ENCODE measurements at regions not wholly inside any gene's neighbourhood (a gene's known extent, or its start where the extent isn't known, plus 50 kb on each side); places are given as distances from the start of the nearest gene placed in this dataset.

GRCh38 chr15:101124731-101125451, 127.0 kb downstream of the CHSY1 start:
- no peak overlapping the region for H3K4me3 ChIP-seq (ENCODE audit: low read depth, low read length)
- peaks cover 14% of the 10 kb centered on the region for H3K9me3 ChIP-seq (ENCODE audit: control insufficient read depth, insufficient read depth, low read depth, low read length)
- H3K27ac ChIP-seq (ENCODE audit: low read depth, low read length), result no peak overlapping the region
- no peaks in the 10 kb centered on the region for H3K36me3 ChIP-seq (ENCODE audit: control insufficient read depth, insufficient read depth, low read length)
- H3K9ac ChIP-seq (ENCODE audit: low read length), result no peak overlapping the region
- H3K27me3 ChIP-seq (ENCODE audit: control insufficient read depth, insufficient read depth, low read length), result no peaks in the 10 kb centered on the region
- H3K4me1 ChIP-seq (ENCODE audit: control insufficient read depth, insufficient read depth, low read length), result peaks cover 40% of the 10 kb centered on the region

GRCh38 chr15:101123222-101123910, 128.5 kb downstream of the CHSY1 start:
- Histone ChIP-seq H3K36me3 (ENCODE audit: control insufficient read depth, insufficient read depth, low read length) (no peaks in the 10 kb centered on the region), H3K4me1 (ENCODE audit: control insufficient read depth, insufficient read depth, low read length) (peaks cover 40% of the 10 kb centered on the region), H3K9ac (ENCODE audit: low read length) (no peak overlapping the region), H3K9me3 (ENCODE audit: control insufficient read depth, insufficient read depth, low read depth, low read length) (peaks cover 7% of the 10 kb centered on the region; the same call in 1 of the 2 replicates), H3K4me3 (ENCODE audit: low read depth, low read length) (no peak overlapping the region), H3K27ac (ENCODE audit: low read depth, low read length) (no peak overlapping the region), H3K27me3 (ENCODE audit: control insufficient read depth, insufficient read depth, low read length) (no peaks in the 10 kb centered on the region)

GRCh38 chr15:101122806-101123205, 129.0 kb downstream of the CHSY1 start:
- Histone ChIP-seq H3K36me3 (ENCODE audit: control insufficient read depth, insufficient read depth, low read length) (no peaks in the 10 kb centered on the region), H3K27me3 (ENCODE audit: control insufficient read depth, insufficient read depth, low read length) (no peaks in the 10 kb centered on the region), H3K4me1 (ENCODE audit: control insufficient read depth, insufficient read depth, low read length) (peaks cover 40% of the 10 kb centered on the region), H3K9me3 (ENCODE audit: control insufficient read depth, insufficient read depth, low read depth, low read length) (peaks cover 1% of the 10 kb centered on the region; the same call in 1 of the 2 replicates), H3K4me3 (ENCODE audit: low read depth, low read length) (no peak overlapping the region), H3K27ac (ENCODE audit: low read depth, low read length) (no peak overlapping the region), H3K9ac (ENCODE audit: low read length) (no peak overlapping the region)

GRCh38 chr15:101122266-101122665, 129.6 kb downstream of the CHSY1 start:
- no peaks in the 10 kb centered on the region for H3K27me3 ChIP-seq (ENCODE audit: control insufficient read depth, insufficient read depth, low read length)
- peaks cover 38% of the 10 kb centered on the region for H3K4me1 ChIP-seq (ENCODE audit: control insufficient read depth, insufficient read depth, low read length)
- H3K27ac ChIP-seq (ENCODE audit: low read depth, low read length), result peak overlapping the region; percentile 22; the same call in 1 of the 2 replicates

GRCh38 chr15:101121511-101122090, 130.2 kb downstream of the CHSY1 start:
- Histone ChIP-seq H3K4me3 (ENCODE audit: low read depth, low read length) (no peak overlapping the region), H3K9me3 (ENCODE audit: control insufficient read depth, insufficient read depth, low read depth, low read length) (no peaks in the 10 kb centered on the region), H3K9ac (ENCODE audit: low read length) (peak overlapping the region; percentile 38), H3K27me3 (ENCODE audit: control insufficient read depth, insufficient read depth, low read length) (no peaks in the 10 kb centered on the region), H3K4me1 (ENCODE audit: control insufficient read depth, insufficient read depth, low read length) (peaks cover 31% of the 10 kb centered on the region), H3K27ac (ENCODE audit: low read depth, low read length) (peak overlapping the region; percentile 22; the same call in 1 of the 2 replicates), H3K36me3 (ENCODE audit: control insufficient read depth, insufficient read depth, low read length) (no peaks in the 10 kb centered on the region)

More at GRCh38 chr15:101122266-101122665, 129.6 kb downstream of the CHSY1 start:
- no peaks in the 10 kb centered on the region for H3K36me3 ChIP-seq (ENCODE audit: control insufficient read depth, insufficient read depth, low read length)
- peak overlapping the region; percentile 38 for H3K9ac ChIP-seq (ENCODE audit: low read length)
- no peaks in the 10 kb centered on the region for H3K9me3 ChIP-seq (ENCODE audit: control insufficient read depth, insufficient read depth, low read depth, low read length)
- H3K4me3 ChIP-seq (ENCODE audit: low read depth, low read length), result no peak overlapping the region

GRCh38 chr15:101120987-101121386, 130.9 kb downstream of the CHSY1 start:
- H3K9me3 ChIP-seq (ENCODE audit: control insufficient read depth, insufficient read depth, low read depth, low read length), result no peaks in the 10 kb centered on the region
- no peak overlapping the region for H3K9ac ChIP-seq (ENCODE audit: low read length)
- no peak overlapping the region for H3K4me3 ChIP-seq (ENCODE audit: low read depth, low read length)
- H3K27ac ChIP-seq (ENCODE audit: low read depth, low read length), result no peak overlapping the region
- H3K4me1 ChIP-seq (ENCODE audit: control insufficient read depth, insufficient read depth, low read length), result peaks cover 28% of the 10 kb centered on the region
- H3K27me3 ChIP-seq (ENCODE audit: control insufficient read depth, insufficient read depth, low read length), result no peaks in the 10 kb centered on the region
- no peaks in the 10 kb centered on the region for H3K36me3 ChIP-seq (ENCODE audit: control insufficient read depth, insufficient read depth, low read length)

- no peaks in the 10 kb centered on the region for H3K9me3 ChIP-seq (ENCODE audit: control insufficient read depth, insufficient read depth, low read depth, low read length)
- no peak overlapping the region for H3K4me3 ChIP-seq (ENCODE audit: low read depth, low read length)
- no peaks in the 10 kb centered on the region for H3K27me3 ChIP-seq (ENCODE audit: control insufficient read depth, insufficient read depth, low read length)
- no peak overlapping the region for H3K27ac ChIP-seq (ENCODE audit: low read depth, low read length)
- H3K4me1 ChIP-seq (ENCODE audit: control insufficient read depth, insufficient read depth, low read length), result peaks cover 31% of the 10 kb centered on the region
- H3K9ac ChIP-seq (ENCODE audit: low read length), result no peak overlapping the region
- H3K36me3 ChIP-seq (ENCODE audit: control insufficient read depth, insufficient read depth, low read length), result no peaks in the 10 kb centered on the region
Observed at GRCh38 chr15:101120473-101120872, 131.4 kb downstream of the CHSY1 start.

Data from HUES6 (cell line).